NCI-H524 (cell line): ENCODE measurements at regions not wholly inside any gene's neighbourhood (a gene's known extent, or its start where the extent isn't known, plus 50 kb on each side); places are given as distances from the start of the nearest gene placed in this dataset.

Experiments used
- DNase-seq, 2 experiments: peaks; one replicate each; lab custom pipeline; 2025; lab: John Stamatoyannopoulos, UW

DNA sequence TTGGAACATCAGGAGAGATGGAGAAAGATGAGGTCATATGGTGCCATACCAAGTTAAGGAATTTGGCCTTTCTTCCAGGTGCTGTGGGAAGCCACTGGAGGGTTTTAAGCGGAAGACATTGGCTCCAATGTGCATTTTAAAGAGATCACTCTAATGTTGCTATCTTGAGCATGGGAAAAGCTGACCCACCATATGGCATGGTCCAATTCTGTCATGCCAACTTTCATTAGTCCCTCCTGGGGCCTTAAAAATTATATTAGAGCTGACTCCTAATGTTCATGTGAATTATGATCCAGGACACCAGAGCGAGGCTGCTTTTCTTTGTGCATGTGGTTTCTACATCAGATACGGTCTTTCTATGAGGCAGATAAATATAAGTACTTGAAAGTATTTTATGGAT, 335.0 kb upstream of the TSHZ2 start:
- no peak for DNase-seq

DNA sequence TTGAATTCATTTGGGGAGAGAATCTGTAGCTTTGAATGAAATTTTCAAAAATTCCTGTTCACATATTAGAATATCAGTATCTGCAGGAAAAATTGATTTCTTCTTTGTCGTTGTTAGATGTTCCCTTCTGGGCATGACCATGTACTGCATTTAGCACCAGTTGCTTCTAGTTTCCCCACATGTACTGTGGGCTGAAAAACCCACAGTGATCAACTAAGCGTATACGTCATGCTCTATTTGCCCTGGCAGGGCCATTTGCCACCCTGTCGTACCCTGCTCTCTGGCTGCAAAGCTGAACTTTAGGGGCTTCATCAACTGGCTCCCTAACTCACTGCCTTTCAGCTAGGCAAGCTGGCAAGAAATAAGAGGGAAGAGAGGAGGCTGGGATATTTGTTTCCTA, 340.7 kb upstream of the TSHZ2 start:
- DNase-seq = no peak

DNA sequence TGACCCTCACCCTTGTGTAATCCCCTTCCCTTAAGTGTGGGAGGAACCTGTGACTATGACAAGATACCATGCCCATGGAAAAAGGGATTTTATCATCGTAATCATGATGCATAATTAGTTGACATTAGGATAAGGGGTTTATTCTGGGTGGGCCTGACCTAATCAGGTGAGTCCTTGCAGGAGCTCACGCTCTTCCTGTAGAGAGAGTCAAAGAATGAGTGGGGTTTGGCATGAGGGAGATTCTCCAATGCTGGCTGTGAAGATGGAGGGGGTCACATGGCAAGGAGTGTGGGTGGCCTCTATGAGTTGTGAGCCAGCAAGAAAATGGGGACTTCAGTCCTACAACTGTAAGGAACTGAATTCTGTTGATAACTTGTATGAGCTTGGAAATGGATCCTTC, 342.0 kb upstream of the TSHZ2 start:
- DNase-seq = no peak

DNA sequence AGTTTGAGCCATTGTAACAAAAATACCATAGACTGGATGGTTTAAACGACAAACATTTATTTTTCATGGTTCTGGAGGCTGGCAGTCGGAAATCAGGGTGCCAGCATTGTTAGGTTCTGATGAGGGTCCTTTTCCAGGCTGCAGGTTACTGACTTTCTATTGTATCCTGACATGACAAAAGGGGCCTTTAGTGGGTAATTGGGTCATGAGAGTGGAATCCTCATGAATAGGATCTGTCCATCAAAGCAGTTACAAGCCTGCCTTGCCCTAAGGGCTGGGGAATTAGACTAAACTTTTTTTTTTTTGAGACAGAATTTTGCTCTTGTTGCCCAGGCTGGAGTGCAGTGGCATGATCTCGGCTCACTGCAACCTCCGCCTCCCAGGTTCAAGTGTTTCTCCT, 347.9 kb upstream of the TSHZ2 start:
- DNase-seq = no peak

DNA sequence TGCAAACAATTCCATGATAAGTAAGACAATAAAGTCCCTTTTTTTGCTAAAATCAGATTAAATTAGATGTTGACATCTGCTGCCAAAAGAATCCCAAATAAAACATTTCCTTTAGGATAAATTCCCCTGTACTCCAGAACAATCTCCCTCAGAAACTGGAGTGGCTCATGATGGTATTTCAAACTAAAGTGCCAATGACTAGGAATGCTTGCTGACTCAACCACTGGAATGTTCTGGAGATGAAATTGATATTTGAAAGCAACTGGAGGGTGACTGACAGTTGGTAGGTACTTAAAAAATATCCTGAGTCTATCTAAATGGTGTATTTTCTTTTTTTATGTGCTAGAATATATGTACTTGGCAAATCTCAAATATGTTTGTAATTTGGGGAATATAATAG, 350.1 kb upstream of the TSHZ2 start:
- no peak for DNase-seq

DNA sequence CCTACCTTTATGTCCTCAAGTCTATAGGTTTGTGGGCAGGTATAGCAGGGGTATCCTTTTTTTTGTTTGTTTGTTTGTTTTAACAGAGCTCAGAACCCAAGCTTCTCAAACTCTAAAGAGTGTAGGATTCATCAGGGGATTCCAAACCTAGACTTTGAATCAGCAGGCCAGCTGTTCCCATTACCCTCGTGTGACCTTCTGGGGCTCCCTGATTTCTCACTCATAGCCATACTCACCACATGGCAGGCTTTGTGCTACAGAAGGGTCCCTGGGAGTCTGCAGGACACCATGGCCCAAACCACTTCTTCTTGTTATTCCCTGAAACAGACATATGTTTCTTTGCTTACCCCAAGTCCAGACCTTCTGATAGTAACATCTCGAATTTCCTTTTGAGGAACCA, 350.8 kb upstream of the TSHZ2 start:
- peak in 1 of 2 experiments; percentile 26 for DNase-seq

DNA sequence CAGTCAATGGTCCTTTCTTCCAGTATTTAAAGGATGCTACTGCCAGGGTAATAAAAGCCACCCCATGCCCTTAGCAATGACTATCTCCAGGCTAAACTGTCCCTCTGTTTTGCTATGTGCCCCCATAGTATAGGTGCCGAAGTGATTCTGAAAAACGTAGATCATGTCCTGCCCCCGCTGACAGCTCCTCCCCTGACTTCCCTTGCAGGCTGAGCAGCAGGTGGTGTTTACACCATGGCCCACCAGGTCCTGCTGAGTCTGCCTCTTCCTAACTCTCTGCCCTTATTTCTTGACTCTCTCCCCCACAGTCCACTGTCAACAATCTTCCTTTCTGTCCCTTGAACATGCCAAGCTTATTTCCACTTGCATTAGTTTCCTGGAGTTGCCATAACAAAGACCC, 352.5 kb upstream of the TSHZ2 start:
- DNase-seq = no peak

DNA sequence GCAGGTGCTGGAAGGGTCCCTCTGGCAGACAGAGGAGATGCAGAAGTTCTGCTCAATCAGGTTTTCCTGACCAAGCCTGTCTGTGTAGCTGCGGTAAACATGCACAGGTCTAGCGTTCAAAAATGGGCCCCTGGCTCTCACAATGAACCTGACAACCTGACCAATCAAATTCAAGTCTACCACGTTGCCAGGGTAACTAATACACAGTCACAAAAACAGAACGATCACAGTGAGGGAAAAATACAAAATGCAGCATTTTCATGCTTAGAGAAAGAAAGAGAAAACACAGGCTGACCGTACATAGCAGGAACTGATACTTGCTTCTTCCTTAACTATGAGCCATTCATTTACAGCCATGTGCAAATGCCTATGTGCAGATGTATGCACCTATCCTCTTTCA, 353.1 kb upstream of the TSHZ2 start:
- DNase-seq = no peak

DNA sequence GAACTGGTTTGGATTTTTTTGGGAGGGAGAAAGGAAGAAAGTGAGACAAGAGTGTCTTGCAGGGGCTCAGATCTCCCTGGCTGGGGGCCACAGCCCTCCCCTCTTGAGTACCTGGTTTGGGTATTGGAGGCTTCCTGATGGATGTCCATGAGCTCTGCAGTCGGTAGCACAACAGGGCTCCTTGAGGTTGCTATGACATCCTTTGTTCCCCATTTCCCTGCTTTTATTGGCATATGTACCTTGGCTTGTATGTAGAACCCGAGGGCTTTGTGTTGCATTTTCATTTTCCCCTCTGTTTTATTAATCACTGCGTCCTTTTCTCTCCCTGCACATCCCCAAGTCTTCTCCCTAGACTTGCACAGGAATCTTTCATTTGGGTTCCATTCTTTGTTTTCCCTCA, 355.5 kb upstream of the TSHZ2 start:
- DNase-seq = no peak

DNA sequence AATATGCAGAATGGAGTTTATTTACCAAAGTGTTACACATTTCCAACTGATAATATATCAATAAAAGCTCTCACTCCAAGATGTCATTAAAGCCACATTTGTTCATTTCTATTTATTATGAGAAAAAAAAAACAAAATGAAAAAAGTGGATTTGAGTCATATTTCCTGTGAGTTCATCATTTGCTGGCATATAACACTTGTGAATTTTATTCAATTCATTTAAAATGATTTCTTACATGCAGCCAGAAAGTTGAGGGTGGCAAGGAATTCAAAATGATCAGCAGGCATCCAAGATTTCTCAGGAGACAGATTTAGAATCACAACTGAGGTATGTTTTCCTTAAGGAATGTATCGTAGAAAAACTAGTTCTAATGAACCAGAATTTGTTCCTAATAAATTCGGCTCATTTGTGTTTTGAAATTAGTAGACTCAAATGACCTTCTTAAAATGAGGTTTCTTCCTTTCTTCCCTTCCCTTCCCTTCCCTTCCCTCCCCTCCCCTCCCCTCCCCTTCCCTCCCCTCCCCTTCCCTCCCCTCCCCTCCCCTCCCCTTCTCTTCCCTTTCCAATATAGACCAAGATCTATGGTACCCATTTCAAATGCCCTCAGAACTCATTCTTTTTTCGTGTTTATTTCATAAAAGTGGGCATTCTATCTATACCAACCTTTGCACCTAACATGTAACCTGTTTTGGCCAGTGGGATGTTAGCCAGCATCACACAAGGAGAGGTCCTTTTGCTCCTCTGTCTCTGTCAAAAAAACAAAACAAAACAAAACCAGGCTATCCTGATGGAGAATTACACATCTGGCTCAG, 357.9 kb upstream of the TSHZ2 start:
- DNase-seq = no peak

DNA sequence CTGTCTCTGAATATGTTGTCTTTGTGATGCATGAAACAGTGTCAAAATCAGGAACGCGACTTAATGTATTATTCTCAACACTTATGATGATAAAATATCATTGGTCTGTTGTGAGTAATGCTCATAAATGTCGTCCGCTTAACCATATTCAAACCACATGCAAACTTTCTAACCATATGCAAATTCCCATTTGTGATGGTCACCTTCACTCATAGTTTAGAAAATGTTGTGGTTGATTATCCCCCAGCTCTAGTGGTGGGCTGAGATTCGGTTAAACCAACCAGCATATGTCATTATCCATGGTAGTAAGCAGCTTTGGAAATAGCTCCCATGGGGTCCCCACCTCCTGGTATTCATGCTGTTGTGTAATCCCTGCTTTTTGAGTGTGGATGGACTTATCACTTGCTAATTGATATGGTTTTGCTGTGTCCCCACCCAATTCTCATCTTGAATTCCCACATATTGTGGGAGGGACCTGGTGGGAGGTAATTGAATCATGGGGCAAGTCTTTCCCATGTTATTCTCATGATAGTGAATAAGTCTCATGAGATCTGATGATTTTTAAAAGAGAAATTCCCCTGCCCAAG, 360.0 kb upstream of the TSHZ2 start:
- DNase-seq = peak in 1 of 2 experiments; percentile 40

DNA sequence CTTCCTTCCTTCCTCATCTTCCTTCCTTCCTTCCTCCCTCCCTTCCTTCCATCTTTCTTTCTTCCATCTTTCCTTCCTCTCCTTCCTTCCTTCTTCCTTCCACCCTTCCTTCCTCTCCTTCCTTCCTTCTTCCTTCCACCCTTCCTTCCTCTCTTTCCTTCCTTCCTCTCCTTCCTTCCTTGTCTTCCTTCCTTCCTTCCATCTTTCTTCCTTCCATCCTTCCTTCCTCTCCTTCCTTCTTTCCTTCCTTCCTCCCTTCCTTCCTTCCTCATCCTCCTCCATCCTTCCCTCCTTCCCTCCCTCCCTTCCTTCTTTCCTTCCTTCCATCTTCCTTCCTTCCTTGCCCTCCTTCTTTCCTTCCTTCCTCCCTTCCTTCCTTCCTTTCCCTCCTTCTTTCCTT, 361.4 kb upstream of the TSHZ2 start:
- DNase-seq = no peak

DNA sequence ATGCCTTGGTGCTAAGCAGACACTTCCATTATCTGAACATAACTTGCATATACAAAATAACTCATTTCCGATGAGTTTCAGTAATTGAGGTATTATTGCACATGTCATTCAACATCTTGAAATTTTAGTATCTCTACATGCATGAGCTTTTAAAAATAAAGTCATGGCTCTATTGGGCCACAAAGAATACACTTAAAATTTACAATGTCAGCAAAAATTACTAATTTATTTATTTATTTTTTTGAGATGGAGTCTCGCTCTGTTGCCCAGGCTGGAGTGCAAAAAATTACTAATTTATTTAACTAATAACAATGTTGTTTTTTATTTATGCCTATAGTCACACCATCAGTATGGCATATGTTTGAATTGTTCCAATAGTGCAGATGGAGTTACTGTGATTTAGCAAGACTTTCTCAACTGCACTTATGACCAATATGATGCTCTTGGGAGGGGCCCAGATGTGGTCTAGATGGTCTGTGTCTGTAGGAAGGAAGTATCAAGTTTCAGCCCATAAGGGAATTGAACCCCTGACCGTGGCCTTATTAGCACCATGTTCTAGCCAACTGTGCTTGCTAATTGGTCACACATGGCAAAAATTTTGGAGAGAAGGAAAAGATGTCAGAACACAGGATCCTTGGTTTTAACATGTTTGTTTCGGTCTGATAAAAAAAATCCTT, 370.7 kb upstream of the TSHZ2 start:
- DNase-seq = peak in 1 of 2 experiments; percentile 13

DNA sequence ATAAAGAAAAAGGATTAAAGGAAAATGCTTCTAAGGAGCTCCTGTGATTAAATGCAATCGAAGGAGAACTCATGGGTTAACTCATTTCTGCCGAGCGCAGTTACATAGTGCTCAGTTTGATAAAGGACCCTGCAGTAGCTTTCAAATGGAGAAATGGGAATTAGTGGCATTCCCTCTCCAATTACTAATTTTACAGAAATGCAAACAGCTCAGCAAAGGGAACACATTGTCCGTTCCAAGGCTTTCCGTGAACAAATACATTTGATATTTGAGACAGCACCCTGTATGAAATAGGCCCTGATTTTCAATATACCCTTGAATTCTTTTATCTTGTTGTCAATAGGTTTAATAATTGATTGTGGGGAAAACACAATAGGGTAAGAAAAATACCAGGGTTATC, 375.9 kb upstream of the TSHZ2 start:
- no peak for DNase-seq

DNA sequence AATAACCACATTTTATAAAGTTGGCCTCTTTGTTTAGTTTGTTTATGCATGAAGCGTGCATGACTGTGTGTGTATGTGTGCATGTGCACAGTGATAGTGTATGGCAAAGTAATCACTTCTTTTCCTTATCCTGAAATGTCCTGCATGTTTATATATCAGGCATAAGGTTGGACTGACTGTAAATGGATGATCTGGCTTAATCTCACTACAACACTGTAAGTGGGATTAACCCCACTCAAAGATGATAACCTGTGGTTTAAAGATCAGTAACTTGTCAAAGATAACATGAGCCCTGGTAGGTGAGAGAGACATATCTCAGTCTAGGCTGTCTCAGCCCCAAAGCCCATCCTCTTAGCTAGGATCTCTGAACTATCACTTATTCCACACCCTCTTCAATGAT, 376.6 kb upstream of the TSHZ2 start:
- peak in 1 of 2 experiments; percentile 42 for DNase-seq

DNA sequence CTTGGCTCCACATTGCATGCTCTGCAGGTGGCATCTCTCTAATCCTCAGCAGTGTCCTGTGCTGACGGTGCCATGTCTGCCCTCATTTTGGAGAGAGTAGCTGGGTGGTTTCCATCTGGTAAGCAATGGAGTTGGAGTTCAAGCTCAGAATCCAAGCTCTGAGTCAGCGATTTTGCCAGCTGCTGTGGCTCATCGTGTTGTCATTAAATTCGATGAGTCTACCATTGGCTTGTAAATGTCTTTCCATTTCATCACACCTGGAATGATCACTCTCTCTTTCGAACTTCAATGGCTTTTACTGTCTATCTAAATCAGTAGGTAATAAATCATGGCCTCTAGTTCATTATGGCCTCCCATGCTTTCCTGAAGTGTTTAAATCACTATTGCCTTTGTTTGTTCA, 378.5 kb upstream of the TSHZ2 start:
- no peak for DNase-seq

DNA sequence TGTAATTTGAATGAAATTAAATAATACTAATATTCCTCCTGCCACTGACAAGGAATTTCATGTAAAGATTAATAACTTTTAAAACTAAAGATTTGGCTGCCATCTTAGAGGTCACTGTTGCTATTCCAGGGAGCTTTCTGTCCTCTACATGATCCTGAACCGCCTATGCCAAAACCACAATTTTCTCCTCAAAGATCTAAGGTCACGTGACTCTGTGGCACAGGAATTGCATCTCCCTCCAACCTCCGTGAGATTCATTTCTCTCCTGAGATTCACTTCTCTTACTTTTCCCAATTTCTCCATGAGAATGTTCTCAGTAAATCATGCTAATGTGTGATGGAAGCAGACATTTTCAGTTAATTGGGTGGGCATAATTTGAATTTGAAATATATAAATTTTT, 379.6 kb upstream of the TSHZ2 start:
- no peak for DNase-seq

DNA sequence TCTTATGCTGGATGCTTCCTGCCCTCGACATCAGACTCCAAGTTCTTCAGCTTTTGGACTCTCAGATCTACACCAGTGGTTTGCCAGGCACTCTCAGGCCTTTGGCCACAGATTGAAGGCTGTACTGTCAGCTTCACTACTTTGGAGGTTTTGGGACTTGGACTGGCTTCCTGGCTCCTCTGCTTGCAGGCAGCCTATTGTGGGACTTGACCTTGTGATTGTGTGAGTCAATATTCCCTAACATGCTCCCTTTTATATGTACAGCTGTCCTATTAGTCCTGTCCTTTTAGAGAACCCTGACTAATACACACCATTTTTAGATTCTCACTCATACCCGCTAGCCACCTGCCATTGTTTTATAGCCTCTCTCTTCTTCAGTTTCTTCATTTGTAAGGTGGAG, 382.1 kb upstream of the TSHZ2 start:
- DNase-seq = no peak

DNA sequence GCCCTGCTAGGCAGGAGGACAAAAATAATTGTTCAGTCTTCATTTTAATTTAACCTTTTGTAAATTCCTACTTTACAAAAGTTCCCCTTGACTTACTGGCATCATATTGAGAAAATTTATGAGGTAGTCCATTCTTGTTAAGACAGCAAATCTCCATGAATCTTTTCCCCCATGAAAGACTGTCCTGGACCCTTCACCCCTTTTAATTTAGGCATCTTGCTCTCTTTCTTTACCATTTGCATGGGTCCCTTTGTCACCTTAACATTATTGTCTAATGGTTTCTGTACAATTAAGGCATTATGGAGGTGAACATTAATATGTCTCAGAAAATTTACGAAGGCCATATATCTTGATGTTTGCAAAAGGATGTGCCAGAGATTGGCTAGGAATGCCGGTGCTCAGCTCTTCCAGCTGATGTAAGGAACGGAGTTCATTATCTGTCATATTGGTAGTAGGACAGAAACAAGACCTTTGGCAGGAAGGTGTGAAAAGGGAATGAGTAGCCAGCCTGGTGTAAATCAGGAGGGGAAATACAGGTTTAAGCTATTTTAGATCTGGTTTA, 382.8 kb upstream of the TSHZ2 start:
- no peak for DNase-seq

DNA sequence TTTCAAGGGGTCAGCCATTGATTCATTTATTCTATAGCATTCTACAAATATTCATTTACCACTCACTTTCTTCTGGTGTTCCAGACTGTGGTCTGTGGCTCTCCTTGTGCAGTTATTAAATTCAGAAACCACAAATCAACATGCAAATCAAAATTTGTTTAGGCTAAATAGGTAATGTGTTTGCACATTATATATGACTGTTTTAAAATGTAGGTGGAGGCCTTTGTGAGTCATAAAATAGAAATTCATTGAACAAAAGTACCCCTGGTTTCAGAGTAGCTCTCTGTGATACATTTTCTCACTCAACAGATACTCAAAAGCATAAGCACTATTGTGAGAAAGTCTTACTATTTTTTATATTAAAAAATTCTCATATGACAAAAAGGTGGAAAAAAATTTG, 385.5 kb upstream of the TSHZ2 start:
- no peak for DNase-seq

DNA sequence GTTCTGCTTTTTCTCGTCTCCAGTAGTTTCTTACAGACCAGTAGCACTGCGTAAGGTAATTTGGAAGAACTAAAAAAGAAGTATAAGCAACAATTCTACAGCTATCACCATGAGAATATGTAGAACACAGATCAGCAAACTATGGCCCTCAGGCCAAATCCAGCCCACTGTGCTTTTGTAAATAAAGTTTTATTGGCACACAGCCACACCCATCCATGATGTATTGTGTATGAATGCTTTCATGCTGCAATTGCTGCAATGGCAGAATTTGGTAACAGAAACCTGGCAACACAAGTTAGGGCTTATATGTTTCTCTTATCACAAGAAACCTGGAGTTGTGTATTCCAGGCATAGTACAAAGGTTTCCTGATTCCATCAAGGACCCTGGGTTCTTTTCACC, 386.8 kb upstream of the TSHZ2 start:
- DNase-seq = no peak

DNA sequence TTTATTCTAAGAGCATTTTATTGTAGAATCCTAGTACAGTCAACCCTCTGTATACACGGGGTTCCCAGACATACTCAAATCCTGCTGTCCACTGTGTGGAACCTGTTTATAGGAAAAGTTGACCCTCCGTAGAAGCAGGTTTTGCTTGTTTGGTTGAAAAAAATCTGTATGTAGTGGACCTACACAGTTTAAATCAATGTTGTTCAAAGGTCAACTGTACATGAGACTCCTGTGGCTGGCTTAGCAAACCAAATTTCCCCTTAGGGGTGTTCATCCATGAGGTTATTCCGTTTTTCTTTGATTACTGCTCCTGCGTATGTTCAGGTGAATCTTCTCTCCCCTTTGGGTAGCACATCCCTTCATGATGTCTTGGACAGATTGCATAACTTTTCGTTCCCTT, 387.0 kb upstream of the ZFP64 start:
- no peak for DNase-seq

DNA sequence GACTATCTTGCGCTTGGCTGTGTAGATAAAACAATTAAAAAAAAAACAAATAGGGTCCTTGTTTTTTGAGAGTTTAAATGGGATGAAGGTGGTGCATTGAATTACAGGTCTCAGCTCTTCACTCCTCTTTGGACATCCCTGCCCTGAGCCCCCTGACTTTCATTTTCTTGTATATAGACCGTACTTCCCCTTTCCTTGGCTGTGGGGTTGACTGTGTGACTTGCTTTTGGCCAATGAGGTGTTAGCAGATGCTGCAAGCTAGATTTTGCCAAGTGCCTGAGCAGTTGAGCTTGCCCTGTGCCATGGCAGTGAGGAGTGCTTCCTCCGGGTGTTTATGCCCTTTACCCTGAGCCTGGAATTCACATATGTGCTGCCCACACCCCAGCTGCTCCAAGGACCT, 386.1 kb upstream of the ZFP64 start:
- no peak for DNase-seq
